Endothelial cell (in vitro differentiated cells): ENCODE measurements at regions not wholly inside any gene's neighbourhood (a gene's known extent, or its start where the extent isn't known, plus 50 kb on each side); places are given as distances from the start of the nearest gene placed in this dataset.

Experiments
- DNase-seq: peaks from one replicate; pipeline ENCODE4 v3.0.0; 2021; ENCODE audit warnings: low spot score
- H3K27ac Mint-ChIP-seq: one replicate; pipeline ENCODE4 v1.8.0; 2021; ENCODE audit warnings: mixed read lengths, inconsistent platforms; ENCODE audit not compliant: unreplicated experiment
- H3K27me3 Mint-ChIP-seq: one replicate; pipeline ENCODE4 v1.8.0; 2021; ENCODE audit warnings: mild to moderate bottlenecking, moderate library complexity, mixed read lengths, inconsistent platforms; ENCODE audit not compliant: unreplicated experiment
- H3K36me3 Mint-ChIP-seq: one replicate; pipeline ENCODE4 v1.8.0; 2021; ENCODE audit warnings: mild to moderate bottlenecking, low read depth, mixed read lengths, inconsistent platforms; ENCODE audit not compliant: unreplicated experiment
- H3K4me1 Mint-ChIP-seq: one replicate; pipeline ENCODE4 v1.8.0; 2021; ENCODE audit warnings: mild to moderate bottlenecking, mixed read lengths, inconsistent platforms; ENCODE audit not compliant: unreplicated experiment
- H3K4me3 Mint-ChIP-seq: one replicate; pipeline ENCODE4 v1.8.0; 2021; ENCODE audit warnings: mild to moderate bottlenecking, mixed read lengths, inconsistent platforms; ENCODE audit not compliant: unreplicated experiment
- H3K9me3 Mint-ChIP-seq: one replicate; pipeline ENCODE4 v1.8.0; 2021; ENCODE audit warnings: mixed read lengths, inconsistent platforms; ENCODE audit not compliant: unreplicated experiment
- CTCF ChIP-seq: fragments of 200-600 bp; sonication (generic); IDR thresholded peaks from one replicate; pipeline ENCODE4 v1.5.0; 2021; ENCODE audit warnings: antibody characterized with exemption; ENCODE audit not compliant: unreplicated experiment

- no peak for DNase-seq
- no peak overlapping the region for H3K4me3 Mint-ChIP-seq
- TF ChIP-seq CTCF, result no peak
- H3K27me3 Mint-ChIP-seq, result no peaks in the 10 kb centered on the region
- H3K27ac Mint-ChIP-seq, result no peak overlapping the region
- no peaks in the 10 kb centered on the region for H3K9me3 Mint-ChIP-seq
- no peaks in the 10 kb centered on the region for H3K4me1 Mint-ChIP-seq
- H3K36me3 Mint-ChIP-seq, result no peaks in the 10 kb centered on the region
These were observed 214.9 kb upstream of the CST7 start for GRCh38 chr20:24734139-24734538.

- H3K4me3 Mint-ChIP-seq, result no peak overlapping the region
- no peak overlapping the region for H3K27ac Mint-ChIP-seq
- no peaks in the 10 kb centered on the region for H3K36me3 Mint-ChIP-seq
- TF ChIP-seq CTCF, result no peak
- no peak for DNase-seq
- H3K9me3 Mint-ChIP-seq, result no peaks in the 10 kb centered on the region
- no peaks in the 10 kb centered on the region for H3K4me1 Mint-ChIP-seq
- no peaks in the 10 kb centered on the region for H3K27me3 Mint-ChIP-seq
These were observed 213.8 kb upstream of the CST7 start for GRCh38 chr20:24735263-24735662.

- DNase-seq, result no peak
These were observed 212.8 kb upstream of the CST7 start for GRCh38 chr20:24736131-24736843.

GRCh38 chr20:24736844-24737211 lies 212.2 kb upstream of the CST7 start:
- TF ChIP-seq CTCF, result no peak
- Mint-ChIP-seq H3K27ac (no peak overlapping the region), H3K9me3 (no peaks in the 10 kb centered on the region), H3K4me3 (no peak overlapping the region), H3K27me3 (no peaks in the 10 kb centered on the region), H3K36me3 (no peaks in the 10 kb centered on the region), H3K4me1 (peaks cover 3% of the 10 kb centered on the region)
- no peak for DNase-seq

More at GRCh38 chr20:24736131-24736843, 212.8 kb upstream of the CST7 start:
- Mint-ChIP-seq H3K27ac (no peak overlapping the region), H3K9me3 (no peaks in the 10 kb centered on the region), H3K4me1 (peaks cover 3% of the 10 kb centered on the region), H3K4me3 (no peak overlapping the region), H3K27me3 (no peaks in the 10 kb centered on the region), H3K36me3 (no peaks in the 10 kb centered on the region)
- TF ChIP-seq CTCF, result no peak

GRCh38 chr20:24737212-24737850 lies 211.7 kb upstream of the CST7 start:
- no peak for TF ChIP-seq CTCF
- peaks cover 3% of the 10 kb centered on the region for H3K4me1 Mint-ChIP-seq
- H3K4me3 Mint-ChIP-seq, result no peak overlapping the region
- no peak for DNase-seq
- H3K27ac Mint-ChIP-seq, result no peak overlapping the region
- no peaks in the 10 kb centered on the region for H3K36me3 Mint-ChIP-seq
- H3K27me3 Mint-ChIP-seq, result no peaks in the 10 kb centered on the region
- no peaks in the 10 kb centered on the region for H3K9me3 Mint-ChIP-seq
